ENCODE measurements at regions not wholly inside any gene's neighbourhood (a gene's known extent, or its start where the extent isn't known, plus 50 kb on each side); places are given as distances from the start of the nearest gene placed in this dataset.
"Not testable (repeated sequence)": the region's sequence is repeated elsewhere in the genome, so short reads cannot be mapped to it uniquely, and the experiment has no call there.

DNA sequence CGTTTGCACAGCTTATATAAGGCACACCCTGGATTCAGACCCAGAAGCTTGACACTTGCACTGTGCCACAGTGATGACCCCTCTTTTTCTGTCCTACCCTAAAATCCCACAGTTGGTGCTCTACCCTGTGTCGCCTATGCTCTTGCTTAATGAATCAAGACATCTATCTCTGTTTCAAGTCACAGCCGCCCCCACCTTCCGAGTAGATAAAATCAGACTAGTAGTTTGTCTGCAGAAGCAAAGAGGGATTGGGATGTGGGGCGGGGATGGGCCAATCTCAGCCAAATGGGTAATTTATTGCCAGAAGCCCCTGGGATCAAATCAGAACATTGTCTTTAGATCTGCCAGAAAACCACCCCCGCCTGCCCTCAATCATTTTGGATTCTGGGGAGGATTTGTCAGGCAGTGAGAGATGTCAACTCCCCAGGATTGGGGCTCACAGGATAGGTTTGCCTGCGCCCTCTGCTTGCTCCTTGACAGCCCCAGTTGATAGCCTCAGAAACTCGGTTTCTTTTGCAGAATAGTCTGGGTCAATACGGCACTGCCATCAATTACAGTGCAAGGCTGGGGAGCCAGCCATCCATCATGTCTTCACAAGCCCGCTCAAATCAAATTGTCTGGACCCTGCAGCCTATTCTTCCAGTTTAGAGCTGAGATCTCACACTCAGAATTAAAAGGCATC lies 520.8 kb downstream of the GRIN2A start:
- DNase-seq = no peak

DNA sequence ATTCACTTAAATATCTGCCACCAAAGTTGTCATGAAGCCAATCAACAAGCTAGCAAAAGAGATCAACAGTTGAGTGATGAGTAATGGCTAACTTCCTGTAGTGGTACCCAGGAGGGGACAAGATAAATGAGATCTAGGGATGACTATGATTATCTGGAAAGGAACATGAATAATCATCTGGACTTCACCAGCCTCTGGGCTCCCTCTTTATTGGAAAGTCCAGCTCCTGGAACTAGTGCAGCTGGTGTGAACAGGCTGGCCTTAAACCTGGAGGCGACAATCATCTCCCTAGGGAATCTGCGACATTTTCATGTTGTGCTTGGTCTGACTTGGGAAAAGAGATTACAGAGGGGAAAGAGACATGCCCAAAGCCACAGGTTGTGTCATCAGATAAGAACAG lies 518.6 kb downstream of the GRIN2A start:
- no peak for DNase-seq

DNA sequence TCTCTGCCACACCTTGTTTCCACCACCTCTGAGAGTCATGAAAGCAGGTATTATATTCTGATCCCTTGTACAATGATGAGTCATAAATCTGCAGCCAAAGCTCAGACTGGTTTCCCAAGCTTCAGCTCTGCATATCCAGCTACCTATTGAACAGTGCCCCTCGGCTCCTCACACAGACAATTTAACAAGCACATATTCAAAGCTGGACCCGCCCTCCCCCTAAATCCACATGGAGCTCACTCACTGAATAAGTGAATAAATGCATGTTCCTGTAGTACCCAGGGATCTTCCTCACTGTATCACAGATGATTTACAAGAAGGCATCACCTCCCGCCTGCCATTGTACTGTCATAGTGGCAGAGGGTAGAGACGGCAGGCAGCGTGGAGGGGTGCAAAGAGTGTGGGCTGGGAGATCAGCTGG lies 516.4 kb downstream of the GRIN2A start:
- no peak for DNase-seq

DNA sequence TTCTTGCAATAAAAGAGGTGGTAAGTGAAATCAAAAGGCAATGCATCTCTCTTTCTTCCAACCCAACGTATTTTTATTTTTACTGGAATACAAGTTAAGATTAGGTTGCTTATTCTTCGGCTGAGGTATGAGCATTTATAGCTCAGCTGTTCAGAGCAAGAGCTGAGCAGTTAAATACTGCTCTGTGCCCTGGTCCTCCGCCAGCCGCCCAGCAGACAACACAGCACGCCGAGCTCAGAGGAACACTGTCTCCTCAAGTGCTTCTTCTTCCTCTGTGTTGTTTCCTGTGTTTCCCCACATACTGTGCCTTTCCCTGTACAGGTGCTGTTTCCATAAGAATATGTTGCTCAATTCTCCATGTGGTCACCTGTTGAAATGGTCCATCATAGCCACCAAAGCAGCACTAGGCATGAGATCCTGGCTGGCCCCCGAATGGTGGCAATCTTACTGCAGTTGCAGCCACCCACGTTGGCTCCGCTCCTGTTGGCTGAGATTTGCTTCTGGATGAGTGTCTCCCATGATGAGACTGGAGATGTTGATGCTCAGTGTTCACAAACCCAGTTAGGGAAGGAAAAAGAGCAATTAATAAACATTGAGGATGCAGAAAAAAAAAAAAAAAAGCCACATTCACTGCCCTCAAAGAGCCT lies 515.3 kb downstream of the GRIN2A start:
- DNase-seq = peak; percentile 3

DNA sequence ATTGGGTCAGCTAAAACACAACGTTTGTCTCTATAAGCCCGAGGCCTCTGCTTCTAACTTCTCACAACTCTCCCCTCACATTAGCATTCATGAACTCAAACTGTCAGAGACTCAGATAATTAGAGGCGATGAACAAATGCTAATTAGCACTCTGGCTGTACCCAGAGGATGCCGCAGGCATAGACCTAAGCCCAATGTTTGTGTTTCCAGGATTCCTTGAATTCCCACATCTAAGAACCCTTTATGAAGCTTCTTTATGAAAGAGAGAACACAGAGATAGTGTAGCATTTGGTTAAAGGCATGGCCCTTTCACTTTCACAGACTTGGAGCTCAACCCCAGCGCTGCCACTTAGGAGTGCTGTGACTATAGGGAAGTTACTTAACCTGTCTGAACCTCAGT lies 512.2 kb downstream of the GRIN2A start:
- DNase-seq = no peak

DNA sequence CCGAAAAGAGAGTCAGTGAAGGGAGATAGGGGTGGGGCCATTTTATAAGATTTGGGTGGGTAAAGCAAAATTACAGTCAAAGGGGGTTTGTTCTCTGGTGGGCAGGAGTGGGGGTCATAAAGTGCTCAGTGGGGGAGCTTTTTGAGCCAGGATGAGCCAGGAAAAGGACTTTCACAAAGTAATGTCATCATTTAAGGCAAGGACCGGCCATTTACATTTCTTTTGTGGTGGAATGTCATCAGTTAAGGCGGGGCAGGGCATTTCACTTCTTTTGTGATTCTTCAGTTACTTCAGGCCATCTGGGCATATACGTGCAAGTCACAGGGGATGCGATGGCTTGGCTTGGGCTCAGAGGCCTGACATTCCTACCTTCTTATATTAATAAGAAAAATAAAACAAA lies 511.6 kb downstream of the GRIN2A start:
- DNase-seq = not testable (repeated sequence)

DNA sequence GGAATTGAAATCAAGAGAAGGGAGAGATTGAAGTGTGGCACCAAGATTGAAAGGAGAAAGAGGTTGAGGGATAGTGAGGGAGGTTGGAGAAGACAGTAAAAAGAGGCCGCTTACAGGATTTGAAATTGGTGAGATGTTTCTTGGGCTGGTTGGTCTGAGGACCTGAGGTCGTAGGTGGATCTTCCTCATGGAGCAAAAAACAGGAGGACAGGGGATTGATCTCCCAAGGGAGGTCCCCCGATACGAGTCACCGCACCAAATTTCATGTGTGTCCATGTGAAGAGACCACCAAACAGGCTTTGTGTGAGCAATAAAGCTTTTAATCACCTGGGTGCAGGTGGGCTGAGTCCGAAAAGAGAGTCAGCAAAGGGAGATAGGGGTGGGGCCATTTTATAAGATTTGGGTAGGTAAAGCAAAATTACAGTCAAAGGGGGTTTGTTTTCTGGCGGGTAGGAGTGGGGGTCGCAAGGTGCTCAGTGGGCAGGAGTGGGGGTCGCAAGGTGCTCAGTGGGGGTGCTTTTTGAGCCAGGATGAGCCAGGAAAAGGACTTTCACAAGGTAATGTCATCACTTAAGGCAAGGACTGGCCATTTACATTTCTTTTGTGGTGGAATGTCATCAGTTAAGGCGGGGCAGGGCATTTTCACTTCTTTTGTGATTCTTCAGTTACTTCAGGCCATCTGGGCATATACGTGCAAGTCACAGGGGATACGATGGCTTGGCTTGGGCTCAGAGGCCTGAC lies 505.5 kb downstream of the GRIN2A start:
- not testable (repeated sequence) for DNase-seq

DNA sequence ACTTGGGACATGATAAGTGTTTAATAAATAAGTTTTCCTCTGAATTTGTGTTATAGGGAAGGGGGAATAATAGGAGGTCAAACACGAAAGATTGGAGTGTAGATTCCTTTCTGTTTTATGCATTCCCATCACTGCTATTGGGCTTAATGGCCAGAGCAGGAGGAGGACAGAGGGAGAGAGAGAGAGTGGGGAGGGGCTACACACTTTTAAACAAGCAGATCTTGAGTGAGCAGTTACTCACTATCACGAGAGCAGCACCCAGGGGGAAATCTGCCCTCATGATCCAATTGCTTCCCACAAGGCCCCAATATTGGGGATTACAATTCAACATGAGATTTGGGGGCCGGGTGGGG lies 505.0 kb downstream of the GRIN2A start:
- DNase-seq = no peak

DNA sequence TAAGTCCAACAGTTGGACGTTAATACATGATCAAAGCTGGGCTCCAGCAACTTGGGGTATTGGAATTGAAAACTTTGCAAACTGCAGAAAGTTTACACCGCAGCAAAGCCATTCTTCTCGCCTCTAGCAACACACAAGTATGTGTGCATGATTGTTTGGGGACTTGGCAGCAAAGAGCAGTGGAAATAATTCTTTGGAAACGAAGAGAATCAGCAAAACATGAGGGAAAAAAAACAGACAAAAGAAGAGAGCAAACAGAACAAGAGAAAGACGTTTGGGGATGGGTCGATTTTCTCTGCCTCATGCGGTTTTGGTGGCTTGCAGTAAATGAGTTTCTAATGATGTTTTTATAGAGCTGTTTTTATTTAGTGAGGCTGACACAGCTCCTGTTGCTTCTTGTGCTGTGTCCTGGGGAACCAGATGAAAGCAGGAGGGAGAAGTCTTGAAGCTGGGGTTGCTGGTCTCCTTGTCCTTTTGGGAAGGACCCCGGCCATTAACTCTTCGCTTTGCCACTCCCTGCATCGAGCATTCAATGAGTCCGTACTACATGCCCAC lies 502.9 kb downstream of the GRIN2A start:
- no peak for DNase-seq

DNA sequence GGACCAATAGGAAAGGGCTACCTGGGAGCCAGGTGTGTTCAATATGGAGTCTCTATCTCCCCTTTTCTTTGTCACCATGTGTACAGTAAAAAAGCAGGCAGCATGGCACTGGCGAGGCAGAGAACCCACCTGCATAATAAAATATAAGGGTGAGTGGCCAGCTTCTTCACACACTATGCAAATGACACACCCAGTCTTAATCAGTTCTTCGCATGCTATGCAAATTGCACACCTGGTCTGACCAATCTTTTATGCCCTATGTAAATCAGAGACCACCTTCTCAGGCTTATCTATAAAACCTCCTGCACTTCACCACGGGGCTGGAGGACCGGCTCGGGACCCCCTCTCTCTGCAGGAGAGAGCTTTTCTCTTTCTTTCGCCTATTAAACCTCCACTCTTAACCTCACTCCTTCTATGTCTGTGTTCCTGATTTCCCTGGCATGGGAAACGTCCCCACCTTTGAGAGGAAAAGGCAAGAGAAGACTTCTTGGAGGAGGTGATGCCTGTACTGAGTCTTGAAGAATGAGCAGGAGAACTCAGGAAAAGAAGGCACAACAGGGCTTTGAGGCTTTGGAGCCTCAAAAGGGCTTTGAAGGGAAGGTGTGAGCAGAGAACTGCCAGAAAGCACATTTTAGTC lies 502.1 kb downstream of the GRIN2A start:
- no peak for DNase-seq

DNA sequence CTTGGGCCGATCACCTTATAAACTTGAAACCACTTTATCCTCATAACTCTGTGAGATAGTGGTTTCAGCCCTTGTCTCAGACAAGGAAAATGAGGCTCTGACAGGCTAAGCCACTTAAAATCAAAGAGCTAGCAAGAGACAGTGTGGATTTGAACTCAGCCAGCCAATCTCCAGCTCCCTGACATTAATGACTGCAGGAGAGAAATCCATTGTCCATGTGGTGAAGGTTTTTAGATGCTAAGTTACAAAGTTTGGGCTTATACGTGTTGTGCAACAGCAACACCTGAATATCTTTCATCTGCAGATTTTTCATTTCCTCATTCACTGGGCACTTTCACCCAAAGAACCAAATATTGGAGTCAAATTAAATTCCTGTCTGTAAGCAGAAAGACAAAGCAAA lies 501.3 kb downstream of the GRIN2A start:
- DNase-seq = no peak

DNA sequence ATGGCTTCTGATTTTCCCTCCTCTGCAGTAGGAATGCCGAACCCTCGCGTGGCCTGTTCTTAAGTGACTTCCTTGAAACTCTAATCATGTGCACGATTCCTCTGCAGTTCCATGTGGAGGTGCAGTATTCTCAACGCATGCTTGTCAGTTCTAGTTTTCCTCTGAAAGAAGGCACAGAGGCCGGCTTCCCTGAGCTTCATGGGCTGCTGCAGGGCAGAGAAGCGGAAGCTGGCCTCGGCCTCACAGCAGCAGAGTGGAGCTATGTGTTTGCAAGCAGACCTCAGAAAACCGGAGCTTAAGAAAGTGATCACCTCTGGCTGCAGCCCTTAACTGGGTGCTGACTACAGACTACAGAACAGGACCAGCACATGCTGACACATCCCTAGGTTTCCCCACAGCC lies 500.7 kb downstream of the GRIN2A start:
- DNase-seq = no peak

DNA sequence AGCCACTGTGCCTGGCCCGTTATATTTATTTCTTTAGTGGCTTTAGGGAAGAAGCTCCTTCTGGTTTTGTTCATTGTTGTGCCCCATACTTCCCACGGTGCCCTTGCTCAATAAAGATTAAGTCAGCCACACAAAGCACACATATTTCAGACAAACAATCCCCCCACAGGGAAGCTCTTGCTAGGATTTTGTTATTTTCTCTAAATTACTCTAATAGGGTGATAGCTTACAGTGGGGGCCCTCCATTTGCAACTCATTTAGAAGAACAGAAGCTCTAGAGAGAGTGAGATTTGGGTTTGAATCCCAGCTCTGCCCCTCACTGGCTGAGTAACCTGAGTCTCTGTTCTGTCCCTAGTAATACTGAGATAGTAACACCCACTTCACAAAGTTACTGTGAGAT lies 499.9 kb downstream of the GRIN2A start:
- no peak for DNase-seq

DNA sequence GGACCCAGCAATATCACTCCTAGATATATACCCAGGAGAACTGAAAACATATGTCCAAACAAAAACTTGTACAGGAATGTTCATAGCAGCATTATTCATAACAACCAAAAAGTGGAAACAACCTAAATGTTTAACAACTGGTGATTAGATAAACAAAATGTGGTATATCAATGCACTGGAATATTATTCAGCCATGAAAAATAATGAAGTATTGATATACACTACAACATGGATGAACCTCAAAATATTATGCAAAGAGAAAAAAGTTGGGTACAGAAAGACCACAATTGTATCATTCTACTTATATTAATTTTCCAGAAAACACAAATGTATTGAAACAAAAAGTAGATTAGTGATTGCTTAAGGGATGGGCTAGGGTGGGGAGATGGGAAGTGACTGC lies 498.6 kb downstream of the GRIN2A start:
- no peak for DNase-seq

DNA sequence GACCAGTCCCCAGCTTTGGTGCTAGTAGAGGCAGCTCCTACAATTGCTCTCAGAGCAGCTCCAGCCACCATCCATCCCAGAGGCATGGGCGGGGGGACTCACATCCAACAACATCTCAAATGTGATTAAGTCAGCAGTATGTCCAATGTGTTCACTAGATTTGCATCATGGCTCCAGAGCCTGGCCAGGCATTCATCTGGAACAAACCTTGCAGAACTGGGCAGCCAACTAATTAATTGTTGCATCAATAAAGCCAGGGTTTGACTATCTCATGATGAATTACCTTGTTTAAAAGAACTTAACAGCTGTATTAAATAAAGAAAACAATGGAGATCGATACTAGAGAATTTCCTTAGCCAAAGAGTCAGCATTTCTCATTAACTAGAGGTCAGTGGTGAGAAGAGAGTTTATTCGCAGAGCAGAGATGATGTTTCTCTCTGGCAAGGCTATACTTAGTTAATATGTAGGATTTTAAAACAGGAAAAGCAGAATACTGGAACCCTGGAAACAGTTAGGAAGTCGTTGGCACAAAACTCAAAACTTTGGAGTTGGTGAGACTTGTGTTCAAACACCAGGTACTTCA lies 494.4 kb downstream of the GRIN2A start:
- no peak for DNase-seq

DNA sequence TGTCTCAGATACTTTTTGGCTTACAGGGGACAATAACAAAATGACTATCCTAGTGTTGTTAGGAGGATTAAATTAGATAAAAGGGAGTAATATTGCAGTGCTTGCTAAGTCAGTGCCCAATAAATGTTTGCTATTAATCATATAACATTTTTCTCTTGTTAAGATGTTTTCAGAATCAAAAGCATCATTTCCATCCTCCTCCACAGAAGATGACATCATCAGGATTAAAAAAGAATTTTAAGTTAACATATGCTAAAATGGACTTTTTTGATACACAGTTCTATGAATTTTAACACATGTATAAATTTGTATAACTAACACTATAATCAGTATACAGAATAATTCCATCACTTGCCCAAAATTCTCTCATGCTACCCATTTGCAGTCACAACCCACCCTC lies 492.6 kb downstream of the GRIN2A start:
- no peak for DNase-seq

DNA sequence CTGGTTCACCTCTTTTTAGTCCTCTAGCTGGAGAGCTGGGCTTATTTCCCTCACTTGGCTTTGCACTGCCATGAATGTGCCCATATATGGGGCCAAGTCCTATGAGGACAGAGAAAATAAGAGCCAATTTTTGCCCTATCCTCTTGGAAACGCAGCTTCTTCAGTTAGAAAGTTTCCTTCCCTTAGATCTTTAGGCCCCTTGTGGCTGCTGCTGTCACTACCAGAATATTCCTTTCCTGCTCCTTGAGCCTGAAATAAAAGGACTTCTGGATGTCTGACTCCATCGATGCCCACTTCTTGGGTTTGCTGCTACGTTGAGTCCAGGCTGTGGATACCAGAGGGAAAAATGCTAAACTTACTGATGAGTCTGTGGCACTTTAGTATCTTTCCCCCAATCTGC lies 487.1 kb downstream of the GRIN2A start:
- DNase-seq = no peak
